GM18508 (cell line): ENCODE measurements at regions not wholly inside any gene's neighbourhood (a gene's known extent, or its start where the extent isn't known, plus 50 kb on each side); places are given as distances from the start of the nearest gene placed in this dataset.

Experiments used
- ATAC-seq: cut with Tn5 transposase; IDR thresholded peaks from one replicate; pipeline ENCODE4 v1.9.1; 2021; ENCODE audit warnings: moderate number of reproducible peaks; ENCODE audit not compliant: insufficient read depth, unreplicated experiment

DNA sequence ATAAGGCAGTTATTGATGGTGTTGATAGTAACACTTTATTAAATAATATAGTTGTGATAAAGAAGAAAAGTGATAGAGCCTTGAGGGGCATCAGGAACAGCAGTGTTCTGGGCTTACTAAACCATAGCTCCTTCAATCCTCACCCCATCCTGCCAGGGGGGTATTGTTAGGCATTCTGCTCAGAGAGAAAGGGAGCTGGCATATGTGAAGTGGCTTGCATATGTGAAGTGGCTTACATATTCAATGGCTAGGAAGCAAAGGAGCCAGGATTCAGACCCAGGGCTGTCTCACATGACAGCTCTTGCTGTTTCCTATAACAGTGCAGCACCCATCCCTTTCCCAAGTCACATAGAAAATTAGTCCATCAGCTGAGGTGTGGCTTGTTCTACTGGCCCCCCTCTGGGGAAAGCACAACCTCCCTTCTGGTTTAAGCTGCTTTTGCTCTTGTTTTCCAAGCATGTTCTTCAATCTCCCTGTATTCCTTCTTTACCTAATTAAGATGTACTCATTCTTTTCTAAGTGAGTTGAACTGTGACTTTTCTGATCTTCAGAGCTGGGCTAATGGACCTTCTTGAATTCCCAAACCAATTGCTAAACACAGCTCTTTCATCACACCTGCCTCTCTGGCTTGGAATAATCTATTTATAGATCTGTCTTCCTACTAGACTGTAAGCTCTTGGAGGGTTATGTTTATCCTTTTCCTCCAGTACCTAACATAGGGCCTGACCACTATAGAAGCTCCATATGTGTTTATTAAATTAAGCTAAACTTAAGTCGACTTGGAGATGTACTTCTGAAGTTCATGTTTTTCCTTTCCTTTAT is 108.7 kb upstream of the GLI3 start:
- no peak for ATAC-seq

DNA sequence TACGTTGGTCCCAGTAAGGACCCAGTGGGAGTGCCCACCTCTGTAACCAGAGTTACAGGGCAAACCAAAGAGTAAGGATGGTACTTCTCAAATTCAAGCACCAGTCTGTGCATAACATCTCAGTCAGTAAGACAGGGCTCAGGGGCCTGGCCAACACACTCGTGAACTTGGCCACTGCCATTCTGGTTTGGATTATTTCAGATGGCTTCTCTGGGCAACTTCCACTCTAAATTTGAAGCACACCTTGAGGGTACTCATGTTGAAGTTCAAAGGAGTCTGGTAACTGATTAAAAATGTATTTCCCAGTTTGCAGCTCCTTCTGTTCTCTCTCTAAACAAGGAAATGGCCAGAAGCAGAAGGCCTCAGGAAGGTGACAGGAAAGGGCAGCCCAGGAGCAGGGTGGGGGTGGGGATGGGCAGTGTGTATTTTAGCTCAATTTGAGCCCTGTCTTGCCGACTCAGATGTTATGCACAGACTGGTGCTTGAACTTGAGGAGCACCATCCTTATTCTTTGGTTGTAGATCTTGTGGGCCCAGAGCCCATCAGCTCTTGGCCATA is 107.3 kb upstream of the GLI3 start:
- no peak for ATAC-seq

DNA sequence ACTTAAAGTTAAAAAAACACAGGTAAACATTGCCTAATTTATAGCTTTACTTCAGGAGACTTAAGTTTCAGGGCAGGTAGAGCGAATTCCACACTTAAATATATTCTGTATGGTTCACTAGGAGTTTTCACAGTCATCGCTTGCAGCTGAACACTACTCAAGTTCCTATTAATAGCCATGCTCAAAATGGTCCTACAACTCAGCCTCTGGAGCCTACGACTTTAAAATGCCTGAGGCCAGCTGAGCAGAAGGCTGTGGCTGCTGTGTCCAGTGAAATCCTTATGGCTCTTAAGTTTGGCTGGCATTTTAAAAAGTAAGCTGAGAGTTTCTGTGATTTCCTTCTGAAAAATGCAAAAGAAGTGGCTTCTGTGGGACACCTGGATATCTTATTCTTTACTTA is 105.4 kb upstream of the GLI3 start:
- no peak for ATAC-seq

DNA sequence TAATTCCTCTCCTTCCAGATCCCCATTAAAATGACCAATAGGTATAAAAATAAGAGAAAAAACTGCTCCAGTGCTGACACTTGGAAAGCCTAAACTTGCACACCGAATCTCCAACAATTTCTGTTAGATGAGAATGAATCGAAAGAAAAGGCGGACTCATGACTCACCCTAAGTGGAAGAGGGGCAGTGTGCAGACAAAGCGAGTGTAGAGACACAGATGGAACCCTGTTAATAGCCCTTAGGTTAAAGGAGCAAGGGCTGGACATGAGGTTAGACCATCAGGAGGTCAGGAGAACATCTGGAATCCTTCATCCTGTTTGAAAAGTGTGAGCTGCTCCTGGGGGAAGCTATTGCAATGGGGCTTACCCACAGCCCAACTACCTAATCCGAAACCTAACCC is 103.4 kb upstream of the GLI3 start:
- ATAC-seq, result no peak

DNA sequence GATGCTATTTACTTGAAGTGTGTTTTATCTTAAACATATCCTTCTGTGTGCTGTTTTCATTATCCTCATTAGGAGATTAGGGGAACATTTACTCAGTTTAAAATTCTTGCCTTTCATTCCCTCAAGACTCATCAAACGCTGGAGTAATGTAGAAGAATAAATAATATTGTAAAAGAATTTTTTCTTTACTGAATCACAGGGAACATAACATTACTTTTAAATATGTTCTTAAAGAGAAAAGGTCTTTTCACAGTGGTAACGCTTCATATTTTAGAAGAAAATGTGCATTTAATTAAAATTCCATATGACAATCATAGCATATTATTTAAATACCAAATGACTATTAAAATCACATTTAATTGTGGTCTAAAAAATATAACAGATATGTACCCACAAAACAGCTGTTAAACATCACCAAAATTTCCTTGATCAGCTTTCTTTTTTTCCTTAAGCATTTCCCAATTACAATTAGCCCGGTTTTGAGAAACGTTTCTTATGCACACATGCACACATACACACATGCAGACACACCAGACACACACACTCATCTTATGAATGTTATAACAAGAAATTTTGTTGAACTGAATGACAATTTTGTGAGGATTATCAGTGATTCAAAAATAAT is 102.0 kb upstream of the GLI3 start:
- no peak for ATAC-seq

DNA sequence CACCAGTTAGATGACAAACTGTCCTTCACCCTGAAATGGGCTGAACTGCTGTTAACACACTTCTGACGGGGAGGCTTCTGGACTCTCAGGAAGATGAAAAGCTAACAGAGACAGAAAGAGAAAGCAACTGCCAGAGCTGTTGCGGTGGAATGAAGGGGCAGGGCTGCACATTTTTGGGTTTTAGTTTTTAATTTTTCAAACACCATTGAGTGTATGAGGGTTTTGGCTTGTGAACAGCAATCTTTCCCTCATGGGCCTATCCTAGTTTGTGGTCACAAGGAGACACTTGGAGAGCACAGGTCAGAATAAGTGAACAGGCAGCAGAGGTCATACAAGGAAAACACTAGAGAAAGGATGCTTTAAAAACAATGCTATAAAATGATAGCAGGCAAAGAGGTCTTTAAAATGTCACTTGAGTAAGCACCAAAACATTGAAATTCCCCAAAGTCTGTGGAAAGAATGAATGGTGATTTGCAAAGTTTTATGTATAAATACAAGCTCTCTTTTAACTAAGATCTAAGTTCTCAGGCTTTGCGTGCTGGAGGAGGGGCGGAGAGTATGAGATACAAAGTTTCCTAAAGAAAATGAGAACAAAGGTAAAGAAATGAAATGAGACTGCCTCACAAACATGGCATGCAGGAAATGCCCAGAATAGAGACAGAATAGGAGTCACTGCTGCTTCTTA is 101.4 kb upstream of the GLI3 start:
- ATAC-seq, result no peak

DNA sequence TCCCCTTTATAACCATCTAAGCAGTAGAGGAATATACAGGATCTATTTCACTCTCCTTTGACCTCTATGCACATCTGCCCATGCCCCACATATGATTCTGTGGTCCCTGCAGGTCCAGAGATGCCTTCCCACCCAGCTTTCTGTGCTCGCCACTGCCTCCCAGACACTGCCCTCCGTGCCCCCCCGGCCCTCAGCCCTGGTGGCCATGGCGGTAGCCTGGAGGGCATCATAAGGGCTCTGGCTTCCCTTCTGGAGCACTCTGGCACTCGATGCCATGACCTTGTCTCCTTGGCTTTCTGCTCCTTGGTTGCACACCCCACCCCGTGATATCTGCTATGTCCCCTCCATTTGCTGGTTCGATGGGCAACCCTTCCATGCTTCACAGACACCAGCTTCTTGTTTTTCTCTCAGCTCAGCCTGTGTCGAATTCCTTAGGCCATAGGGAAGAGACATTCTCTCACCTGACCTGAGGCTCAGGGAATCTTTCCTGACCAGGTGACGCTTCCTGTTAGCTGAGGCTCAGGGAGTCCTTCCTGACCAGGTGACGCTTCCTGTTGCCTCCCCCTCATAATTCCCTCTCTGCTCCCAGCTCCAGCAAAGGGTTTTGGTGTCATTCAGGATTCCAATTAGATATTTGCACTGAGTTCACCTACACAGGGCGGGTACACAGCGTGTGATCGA is 100.4 kb upstream of the GLI3 start:
- no peak for ATAC-seq

DNA sequence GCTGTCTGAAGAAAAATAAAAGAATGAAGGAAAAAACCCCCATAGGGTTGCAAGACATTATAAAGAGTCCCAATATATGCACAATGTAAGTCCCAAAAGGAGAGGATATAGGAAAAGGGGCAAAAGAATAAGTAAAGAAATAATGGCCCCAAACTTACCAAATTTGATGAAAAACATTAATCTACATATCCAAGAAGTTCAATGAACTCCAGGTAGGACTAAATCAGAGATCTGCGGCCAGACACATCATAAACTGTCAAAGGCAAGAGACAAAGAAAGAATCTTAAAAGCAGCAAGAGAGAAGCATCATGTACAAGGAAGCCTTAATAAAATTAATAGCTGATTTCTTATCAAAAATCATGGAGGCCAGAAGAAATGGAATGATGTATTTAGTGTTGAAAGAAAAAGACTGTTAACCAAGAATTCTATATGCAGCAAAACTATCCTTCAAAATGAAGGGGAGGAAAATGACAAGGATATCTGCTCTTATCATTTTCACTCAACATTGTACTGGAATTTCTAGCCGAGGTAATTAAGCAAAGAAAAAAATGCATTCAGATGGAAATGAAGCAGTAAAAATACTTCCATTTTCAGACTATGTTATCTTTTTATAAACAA is 95.7 kb upstream of the GLI3 start:
- no peak for ATAC-seq

DNA sequence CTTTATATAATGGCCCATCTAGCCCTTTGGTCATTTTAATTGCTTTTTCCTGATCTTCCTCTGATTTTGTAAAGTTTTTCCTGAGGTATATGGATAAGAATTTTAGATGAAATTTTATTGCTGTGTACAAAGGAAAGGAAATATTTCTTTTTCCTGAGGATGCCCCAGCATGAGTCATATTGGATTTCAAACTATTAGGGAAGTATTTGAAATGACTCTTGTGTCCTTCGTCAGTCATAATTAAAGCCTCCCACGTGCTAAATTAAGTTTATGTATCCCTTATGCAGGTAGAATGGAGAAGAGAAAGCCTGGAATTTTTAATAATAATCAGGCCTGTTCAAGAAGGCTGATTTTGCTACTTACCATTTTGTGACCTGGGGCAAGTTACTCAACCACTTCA is 82.6 kb upstream of the GLI3 start:
- ATAC-seq, result no peak

DNA sequence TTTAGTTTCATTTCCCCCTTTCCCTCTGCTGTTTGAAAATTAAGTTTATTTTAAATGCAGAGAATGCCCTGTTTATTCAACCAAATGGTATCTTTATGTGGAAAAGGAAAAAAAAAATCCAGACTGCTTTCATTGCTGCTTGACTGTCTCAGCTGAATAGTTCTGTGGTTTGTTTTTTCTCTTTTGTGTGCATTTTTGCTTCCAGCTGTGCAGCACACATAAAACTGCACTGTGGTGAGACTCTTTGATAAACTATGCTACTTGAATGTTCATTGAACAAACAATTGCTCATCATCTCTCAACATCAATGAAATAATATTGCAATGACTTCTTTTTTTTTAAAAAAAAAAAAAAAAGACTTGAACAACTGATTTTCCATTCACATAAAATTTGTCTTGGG is 78.6 kb upstream of the GLI3 start:
- no peak for ATAC-seq

DNA sequence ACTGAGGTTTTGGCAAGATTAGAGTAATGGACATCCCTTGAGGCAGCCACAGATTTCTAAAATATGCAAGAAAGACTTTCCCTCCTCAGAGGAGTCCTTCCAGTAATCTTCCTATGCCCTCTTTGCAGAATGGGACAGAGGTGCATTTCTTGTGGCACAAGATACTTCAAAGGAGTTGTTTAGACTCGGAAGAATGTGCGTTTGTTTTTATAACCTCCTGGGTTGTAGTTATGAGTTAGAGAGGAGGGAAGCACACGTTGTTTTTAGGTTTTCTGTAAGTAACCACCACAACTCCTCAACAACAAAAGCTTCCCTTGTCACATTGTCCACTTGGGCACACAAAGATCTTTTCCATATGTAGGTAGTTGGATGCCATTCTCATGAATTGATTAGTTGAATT is 78.1 kb upstream of the GLI3 start:
- ATAC-seq, result no peak

DNA sequence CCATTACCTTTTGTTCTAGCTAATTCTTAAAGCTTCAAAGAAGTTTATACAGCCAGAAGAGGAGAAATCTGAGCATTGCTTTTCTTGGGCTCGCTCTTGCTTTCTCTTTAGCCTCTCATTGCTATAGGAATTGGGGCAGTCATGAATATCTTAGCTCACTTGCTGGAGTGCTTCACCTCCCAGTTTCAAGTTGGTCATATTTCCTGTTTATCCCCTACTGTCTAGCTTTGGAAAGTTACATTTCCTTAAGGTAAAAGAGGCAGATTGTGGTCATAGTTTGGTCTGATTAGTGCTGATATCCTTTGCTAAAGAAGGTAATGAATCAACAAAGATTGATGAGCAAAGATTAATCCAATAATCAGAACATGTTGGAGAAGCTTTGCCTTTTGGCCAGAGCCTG is 77.7 kb upstream of the GLI3 start:
- no peak for ATAC-seq

DNA sequence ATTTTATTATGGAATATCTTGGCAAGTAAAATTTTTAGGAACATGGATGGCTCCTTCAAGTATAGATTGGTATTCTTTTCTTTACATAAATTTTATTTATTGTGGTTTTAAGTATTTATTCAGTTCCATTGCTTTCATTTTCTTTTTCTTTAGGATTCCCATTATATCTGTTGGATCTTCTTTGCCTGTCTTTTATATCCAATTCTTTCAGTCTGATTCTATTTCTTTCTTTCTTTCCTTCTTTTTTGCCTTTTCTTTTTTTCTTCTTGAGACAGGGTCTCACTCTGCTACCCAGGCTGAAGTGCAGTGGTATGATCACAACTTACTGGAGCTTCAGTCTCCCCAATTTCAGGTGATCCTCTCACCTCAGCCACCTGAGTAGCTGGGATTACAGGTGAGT is 74.2 kb upstream of the GLI3 start:
- no peak for ATAC-seq

DNA sequence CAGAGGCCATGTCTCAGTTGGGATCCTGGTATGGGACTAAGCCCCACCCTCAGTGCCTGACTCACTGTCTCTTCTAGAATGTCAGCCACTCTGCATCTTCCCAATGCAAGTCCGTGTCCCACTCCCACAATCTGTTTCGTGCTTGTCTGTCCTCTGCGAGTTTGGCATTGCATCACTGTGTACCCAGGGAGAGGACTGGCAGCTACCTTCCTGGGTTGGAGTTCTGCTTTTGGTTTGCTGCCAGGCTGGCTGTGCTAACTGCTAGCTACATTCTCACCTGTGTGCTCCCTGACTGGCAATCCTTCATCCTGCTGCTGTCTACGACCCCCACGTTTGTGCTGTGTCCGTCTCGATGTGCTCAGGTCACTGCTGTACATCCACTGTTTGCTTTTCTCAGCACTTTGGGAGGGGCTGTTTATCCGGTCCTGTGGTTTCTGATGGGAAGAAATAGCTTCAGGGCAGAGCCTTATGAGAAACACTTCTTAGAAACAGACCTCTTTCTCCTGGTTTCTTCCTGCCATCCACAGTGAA is 56.0 kb upstream of the GLI3 start:
- no peak for ATAC-seq

DNA sequence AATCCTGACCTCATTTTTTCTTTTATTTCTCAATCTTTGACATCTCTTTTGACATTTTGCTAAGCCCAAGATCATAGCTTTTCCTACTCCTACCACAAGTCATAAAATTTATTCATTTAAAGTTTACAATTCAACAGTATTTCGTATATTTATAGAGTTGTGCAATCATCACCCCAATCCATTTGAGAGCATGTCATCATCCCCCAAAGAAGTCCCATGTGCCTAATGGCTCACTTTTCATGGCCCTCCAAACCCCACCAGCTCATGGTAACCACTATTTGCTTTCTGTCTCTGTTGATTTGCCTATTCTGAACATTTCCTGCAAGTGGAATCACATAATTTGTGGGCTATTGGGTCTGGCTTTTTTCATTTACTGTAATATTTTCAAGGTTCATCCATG is 52.5 kb upstream of the GLI3 start:
- no peak for ATAC-seq
